WI38 (cell line): ENCODE measurements at regions not wholly inside any gene's neighbourhood (a gene's known extent, or its start where the extent isn't known, plus 50 kb on each side); places are given as distances from the start of the nearest gene placed in this dataset.

Source experiments
- H3K4me3 ChIP-seq: 2 replicates; pipeline ENCODE4 v1.5.1; 2011; ENCODE audit warnings: low read depth, mild to moderate bottlenecking, control low read depth, low read length
- TF ChIP-seq, protein P1 (sequence below): IDR thresholded peaks from 2 replicates; pipeline ENCODE4 v1.5.1; 2012; ENCODE audit warnings: low read depth, mild to moderate bottlenecking, control low read depth, low read length

DNA sequence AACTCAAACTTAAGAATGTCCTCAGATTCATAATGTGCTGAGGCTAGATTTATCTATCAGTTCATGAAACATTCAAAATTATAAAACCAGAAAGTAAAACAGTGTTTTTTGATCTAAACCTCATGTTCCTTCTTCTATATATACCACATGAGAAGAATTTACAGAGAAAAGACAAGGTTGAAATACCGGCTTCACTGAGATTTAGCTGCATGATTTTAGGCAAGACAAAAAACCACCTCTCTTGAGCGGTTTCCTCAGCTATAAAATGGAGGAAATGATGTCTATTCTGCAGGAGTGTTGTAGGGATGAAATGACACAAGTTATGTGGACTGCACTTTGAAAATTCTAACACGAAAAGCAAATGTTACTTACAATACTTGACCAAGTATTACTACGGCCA, 80.6 kb upstream of the FOXB1 start:
- no peak overlapping the region for H3K4me3 ChIP-seq
- TF ChIP-seq, protein P1, sequence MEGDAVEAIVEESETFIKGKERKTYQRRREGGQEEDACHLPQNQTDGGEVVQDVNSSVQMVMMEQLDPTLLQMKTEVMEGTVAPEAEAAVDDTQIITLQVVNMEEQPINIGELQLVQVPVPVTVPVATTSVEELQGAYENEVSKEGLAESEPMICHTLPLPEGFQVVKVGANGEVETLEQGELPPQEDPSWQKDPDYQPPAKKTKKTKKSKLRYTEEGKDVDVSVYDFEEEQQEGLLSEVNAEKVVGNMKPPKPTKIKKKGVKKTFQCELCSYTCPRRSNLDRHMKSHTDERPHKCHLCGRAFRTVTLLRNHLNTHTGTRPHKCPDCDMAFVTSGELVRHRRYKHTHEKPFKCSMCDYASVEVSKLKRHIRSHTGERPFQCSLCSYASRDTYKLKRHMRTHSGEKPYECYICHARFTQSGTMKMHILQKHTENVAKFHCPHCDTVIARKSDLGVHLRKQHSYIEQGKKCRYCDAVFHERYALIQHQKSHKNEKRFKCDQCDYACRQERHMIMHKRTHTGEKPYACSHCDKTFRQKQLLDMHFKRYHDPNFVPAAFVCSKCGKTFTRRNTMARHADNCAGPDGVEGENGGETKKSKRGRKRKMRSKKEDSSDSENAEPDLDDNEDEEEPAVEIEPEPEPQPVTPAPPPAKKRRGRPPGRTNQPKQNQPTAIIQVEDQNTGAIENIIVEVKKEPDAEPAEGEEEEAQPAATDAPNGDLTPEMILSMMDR, result no peak

DNA sequence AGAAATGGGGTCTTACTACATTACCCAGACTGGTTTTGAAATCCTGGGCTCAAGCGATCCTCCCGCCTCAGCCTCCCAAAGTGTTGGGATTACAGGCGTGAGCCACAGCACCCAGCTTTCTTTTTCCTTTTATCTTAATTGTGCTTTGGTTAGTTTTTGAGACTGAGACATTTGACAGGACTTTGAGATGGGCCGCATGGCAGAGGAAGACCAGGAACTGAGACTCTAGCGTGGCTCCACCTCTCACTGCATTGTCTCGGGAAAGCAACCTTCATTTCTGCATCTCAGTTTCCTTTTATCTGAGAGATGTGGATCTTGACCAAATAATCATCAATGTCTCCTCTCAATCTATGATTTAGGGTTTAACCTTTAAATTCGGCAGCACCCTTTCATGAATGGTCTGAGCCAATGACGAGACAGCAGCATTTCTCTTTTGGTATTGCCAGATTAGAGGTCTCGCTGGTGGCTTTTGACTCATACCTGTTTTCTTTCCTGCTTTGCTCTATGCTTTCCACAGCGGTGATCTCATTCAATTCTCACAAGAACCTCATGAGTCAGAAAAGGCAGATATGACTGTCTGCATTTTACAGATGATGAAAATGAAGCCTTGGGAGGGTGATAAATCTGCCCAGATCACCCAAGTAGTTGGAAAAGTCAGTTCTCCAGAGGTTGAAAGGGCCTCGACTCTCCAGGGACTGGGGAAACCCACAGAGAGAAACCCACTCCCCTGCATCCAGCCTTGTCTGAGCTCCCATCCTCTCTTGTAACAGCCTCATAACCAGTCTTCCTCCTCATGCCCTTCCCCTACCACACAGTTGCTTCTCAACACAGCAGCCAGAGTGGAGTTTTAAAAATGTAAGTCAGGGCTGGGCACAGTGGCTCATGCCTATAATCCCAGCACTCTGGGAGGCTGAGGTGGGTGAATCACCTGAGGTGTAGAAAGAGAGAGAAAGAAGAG, 84.8 kb upstream of the FOXB1 start:
- no peak overlapping the region for H3K4me3 ChIP-seq
- TF ChIP-seq, protein P1, result no peak

DNA sequence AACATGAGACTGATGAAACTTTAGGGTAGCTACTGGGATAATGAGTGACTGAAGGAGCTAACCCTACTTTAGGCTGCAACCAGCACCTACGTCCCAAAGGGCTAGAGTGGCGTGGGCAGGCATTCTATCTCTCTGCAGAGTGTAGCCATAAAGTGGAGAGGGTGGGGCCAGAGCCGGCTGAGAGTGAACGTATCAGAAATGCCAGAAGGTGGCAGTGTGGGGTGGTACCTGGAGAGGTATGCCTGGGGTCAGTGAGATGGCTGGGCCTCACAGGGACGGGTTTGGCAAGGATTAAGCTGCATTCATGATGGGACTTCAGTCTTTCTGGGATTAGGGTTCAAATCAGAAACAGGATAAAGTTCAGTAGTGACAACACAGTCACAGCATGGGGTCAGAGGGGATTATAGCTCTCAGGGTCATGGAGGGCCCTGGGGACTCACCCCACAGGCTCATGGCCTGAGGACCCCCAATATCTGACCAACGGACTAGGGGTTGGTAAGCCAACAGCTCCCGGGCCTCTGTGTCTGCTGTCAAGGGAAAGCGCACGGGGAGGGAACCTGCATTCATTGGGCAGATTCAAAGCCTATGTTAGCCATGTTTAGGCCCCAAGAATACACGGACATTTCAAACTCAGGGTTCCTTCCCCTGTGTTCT, 86.5 kb upstream of the FOXB1 start:
- TF ChIP-seq, protein P1, result 0 out of 2 replicates have a peak, but pooled peaks have one; percentile 13
- H3K4me3 ChIP-seq, result no peak overlapping the region

DNA sequence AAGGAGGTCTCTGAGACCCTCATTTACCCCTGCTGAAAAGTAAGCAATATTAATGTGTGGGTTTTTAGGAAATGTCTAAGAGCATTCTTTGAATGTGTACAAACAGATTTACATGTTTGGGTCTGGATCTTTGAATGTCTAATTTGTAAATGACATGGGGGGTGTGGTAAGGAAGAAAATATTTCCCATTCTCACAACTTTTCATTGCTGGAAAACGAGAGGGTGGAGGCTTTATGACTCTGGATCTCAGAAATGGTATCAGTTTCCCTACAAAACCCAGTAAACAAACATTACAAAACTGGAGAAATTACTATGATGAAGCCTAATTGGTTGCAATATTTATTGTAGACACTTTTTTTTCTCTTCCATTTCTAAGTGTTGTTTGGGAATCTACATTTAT, 98.1 kb upstream of the FOXB1 start:
- no peak overlapping the region for H3K4me3 ChIP-seq
- TF ChIP-seq, protein P1, result no peak

DNA sequence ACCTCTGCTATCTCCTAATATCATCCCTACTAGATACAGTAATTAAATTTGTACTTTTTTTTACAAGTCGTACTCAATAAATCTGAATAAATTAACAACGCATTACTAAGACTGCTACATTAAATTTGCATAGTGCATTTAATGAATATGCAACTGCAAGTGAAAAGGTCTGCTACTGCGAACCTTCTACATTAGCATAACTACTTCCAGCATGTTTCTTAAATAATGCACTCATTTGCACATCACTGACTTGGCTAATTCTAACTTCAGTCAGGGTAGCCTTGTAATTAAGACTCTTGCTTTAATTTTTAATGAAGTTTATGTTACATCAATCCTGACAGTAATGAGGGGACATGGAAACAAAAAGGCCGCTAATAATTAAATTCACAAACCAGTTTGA, 98.9 kb upstream of the FOXB1 start:
- TF ChIP-seq, protein P1, result no peak
- no peak overlapping the region for H3K4me3 ChIP-seq

DNA sequence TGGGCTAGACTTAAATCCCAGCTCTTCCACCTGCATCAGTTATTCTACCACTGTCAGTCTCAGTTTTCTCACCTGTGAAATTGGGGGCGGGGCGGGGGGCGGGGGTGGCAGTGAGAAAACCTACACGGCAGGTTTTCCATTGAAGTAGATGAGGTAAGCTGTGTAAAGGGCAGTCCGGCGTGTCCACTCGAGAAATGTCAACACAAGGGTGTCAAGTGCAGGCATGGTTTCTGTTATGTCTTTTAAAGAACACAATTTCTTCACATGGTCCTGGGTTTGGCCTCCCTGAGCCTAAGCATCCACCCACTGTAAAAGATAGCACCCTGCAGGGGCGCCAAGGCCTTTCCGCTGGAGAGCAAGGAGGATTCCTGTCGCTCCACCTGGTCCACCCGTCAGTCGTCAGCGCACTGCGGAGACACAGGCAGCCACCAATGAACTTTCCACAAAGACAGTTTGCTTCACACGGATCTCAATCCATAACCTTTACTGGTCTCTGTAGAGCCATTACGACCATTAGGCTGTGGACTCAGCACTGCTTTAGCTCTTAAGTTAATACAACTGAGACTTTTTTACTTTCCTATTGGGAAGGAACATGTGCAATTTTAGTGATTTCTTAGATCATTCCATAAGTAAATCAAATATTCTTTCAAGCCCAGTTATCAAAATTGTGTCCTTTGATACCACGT, 99.5 kb upstream of the FOXB1 start:
- TF ChIP-seq, protein P1, result no peak
- no peak overlapping the region for H3K4me3 ChIP-seq
